GM19397 (cell line): ENCODE measurements at regions not wholly inside any gene's neighbourhood (a gene's known extent, or its start where the extent isn't known, plus 50 kb on each side); places are given as distances from the start of the nearest gene placed in this dataset.
A peak's percentile ranks its signal among the peaks of the same experiment; 100 is the strongest.
"Not testable (repeated sequence)": the region's sequence is repeated elsewhere in the genome, so short reads cannot be mapped to it uniquely, and the experiment has no call there.

ENCODE experiments used
- ATAC-seq: cut with Tn5 transposase; IDR thresholded peaks from one replicate; pipeline ENCODE4 v1.9.1; 2021; ENCODE audit warnings: mild to moderate bottlenecking, moderate library complexity; ENCODE audit not compliant: unreplicated experiment

GRCh38 chr12:66774929-66775328 lies 96.1 kb upstream of the GRIP1 start:
- ATAC-seq, result no peak

- ATAC-seq, result no peak
Observed at GRCh38 chr12:66775871-66776270, 97.0 kb upstream of the GRIP1 start.

DNA sequence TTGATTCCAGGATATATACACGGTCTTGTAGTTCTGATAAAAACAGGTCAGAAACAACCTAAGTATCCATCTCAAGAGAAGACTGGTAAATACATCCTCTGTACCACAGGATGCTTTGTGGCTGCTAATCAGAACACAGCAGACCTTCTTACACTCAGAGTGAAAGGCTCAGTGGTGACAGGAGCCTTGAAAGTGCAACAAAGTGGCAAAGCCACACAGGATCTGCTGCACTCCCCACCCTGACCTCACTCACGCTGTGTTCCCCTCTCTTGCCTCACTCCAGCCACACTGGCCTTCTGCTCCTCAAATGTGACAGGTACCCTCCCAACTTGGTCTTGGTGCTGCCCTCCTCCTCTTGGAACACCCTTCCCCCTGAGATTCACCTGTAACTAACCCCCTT lies 98.1 kb upstream of the GRIP1 start:
- ATAC-seq, result peak; percentile 69

DNA sequence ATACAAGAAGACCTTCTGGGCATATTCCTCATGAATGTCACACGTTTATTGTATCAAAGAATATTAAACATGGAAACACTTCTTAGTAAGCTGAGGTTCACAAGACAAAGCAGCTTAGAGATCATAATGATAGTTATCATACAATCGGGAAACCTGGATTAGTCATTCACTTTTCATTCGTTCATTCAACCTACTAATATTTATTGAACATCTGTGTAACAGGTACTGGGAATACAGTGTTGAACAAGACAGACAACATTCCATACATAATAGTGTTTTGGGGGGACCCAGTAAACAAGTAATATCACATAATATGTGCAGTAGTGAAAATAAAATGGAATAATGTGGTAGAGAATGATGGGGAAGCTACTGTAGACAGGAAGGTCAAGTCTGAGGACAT lies 100.6 kb upstream of the GRIP1 start:
- no peak for ATAC-seq

DNA sequence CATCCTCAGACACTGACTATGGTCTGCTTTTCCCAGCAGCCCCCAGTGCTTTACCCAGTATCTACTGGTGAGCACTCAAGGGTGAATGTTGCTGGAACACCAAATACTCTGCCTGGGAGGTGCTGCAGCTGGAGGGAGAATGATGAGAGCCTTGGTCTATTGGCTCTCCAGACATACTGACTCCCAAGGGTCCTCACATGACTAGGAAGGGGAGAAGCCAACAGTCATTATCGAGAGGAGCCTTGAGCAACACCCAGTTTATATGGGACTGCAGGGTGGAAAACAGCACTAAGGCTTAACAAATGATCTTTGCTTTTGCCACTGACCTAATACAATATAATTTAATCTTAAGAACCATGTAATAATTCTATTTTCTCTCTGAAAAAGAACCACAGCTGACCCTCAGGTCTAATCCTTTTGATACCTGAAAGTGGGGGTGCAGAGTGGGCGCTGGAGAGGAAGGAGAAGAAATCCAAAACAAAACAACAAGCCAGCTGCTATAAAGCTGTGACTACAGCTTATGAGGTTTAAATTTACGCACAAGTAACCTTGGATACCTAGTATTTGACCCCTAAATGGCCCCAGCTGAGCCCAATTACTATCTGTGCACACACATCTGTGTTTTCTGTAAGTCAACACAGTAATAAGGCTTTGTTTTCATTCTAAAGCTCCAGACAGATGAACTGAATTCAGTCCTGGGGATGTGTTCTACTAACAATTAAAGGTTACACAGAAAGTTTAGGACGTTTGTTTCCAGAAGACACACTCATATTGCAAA lies 107.8 kb upstream of the GRIP1 start:
- no peak for ATAC-seq

DNA sequence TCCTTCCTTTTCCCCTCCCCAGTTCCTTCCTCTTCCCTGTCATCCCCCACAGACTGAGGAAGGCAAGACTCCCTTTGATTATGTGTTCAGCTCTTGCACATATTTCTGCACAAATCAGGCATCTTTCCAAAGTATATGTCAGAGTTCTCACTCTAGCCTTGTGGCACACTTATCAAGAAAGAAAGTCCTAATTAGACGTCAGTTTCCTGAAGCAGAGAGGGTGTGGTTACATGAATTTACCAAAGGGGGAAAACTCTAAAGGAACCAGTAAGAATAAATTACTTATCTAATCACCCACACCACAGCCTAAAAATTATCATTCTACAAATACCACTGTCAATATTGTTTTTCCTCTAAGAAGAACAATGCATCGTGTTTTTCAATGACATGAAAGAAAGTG lies 120.7 kb upstream of the GRIP1 start:
- ATAC-seq, result no peak

DNA sequence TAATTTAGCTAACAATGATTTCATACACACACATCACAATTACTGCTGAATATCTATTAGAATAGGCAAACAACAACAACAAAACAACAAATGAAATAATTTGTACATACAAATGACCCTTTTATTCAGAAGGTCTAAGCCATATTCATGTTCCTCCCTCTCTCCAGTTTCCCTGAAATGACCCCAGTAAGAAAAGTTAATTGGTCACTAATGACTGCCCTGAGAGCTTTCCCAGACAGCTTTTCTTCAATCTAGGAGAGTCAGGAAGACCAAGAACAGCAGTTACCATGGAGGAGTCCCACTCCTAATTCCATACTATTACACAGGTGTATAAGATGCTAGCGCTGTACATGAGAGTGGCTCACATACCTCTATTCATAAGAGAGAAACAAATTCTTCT lies 121.2 kb upstream of the GRIP1 start:
- ATAC-seq, result no peak

DNA sequence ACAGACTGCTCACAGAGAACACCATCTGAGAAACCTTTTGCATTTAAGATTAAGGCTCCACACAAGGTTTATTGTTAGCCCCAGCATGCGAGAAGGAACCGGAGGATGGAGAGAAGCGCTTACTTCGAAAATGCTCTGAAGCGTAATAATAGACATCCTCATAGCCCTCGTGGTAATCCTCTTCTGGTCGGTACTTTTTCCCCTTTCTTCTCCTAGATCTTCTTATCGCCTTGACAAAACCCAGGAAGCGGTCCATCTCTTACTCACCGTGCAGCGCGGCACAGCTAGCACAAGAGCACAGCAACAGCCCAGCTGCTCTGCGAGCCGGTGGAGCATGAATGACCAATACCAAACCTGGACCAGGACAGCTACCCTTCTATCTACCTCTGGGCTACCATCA lies 125.1 kb upstream of the GRIP1 start:
- ATAC-seq, result no peak

DNA sequence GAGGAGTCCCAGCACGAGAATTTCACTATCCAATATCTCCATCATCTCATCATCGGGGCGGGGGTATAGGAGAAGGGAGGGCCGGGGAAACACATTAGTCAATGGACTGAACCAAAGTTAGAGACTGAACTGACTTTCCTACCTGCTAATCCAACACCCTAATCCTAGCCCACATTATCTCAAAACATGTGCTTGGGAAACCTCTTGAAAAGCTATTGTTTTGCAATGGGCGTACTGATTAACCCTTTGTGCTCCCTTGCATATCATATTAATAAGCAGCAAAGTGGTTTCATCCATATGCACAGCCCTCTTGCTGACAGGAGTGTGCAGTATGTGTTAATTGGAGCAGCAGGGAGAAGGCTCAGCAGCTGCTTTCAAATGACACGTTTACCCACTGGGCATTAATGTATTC lies 125.7 kb upstream of the GRIP1 start:
- ATAC-seq, result no peak

GRCh38 chr12:66808606-66809005 lies 129.7 kb upstream of the GRIP1 start:
- no peak for ATAC-seq

GRCh38 chr12:66813137-66813892 lies 134.4 kb upstream of the GRIP1 start:
- ATAC-seq, result no peak

DNA sequence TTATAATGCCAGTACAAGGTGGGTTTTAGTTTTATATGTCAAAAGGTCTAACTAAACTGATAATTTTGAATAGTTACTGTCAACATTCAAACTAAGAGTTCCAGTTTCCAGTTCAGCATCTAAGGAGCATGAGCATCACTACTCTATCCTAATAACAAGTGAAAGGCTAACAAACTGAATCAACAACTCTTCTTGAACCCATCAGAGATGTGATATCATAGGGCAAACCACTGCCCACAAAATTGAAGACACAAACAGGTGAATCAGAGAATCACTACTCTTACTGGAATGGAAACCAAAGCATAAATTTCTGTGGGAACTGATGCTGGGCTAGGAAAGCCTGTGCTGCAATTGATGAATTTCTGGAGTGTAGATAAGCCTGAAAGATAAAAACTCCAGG lies 140.7 kb upstream of the GRIP1 start:
- no peak for ATAC-seq

GRCh38 chr12:66822961-66823360 lies 144.1 kb upstream of the GRIP1 start:
- no peak for ATAC-seq

DNA sequence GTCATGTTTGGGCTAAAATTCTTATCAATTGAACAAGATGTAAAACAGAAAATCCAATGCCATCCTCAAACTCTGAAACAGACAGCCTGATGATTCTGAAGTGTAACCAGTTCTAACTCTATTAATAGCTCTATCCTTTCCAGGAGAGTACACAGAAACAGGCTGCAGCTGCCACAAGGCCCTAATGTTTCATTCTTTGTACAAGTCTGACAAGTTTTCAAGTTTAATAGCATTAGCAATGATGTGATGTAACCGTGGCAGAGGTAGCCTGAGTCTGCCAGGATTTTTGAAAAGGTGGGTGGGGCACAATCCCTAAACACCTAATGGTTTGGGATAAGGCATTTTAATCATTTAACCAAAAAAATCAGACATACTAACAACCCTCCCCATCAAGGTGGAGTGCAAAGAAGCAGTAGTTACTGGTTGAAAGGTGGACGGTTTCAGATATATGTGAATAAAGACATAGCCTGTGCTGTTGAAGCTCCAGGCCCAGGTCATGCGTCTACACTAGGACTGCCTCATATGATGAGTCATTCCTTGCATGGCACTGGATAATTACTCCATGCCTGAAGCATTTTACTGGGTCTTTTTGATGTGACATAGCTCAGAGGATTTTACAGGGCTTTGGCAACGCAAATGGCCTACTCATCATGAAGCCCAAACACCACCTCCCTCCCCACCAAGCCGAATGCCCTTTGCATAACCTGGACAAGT lies 145.1 kb upstream of the GRIP1 start:
- ATAC-seq, result no peak

DNA sequence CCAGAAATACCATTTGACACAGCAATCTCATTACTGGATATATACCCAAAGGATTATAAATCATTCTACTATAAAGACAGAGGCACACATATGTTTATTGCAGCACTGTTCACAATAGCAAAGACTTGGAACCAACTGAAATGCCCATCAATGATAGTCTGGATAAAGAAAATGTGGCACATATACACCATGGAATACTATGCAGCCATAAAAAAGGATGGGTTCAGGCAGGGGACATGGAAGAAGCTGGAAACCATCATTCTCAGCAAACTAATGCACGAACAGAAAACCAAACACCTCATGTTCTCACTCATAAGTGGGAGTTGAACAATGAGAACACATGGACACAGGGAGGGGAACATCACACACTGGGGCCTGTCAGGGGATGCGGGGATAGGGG lies 147.0 kb upstream of the GRIP1 start:
- not testable (repeated sequence) for ATAC-seq

DNA sequence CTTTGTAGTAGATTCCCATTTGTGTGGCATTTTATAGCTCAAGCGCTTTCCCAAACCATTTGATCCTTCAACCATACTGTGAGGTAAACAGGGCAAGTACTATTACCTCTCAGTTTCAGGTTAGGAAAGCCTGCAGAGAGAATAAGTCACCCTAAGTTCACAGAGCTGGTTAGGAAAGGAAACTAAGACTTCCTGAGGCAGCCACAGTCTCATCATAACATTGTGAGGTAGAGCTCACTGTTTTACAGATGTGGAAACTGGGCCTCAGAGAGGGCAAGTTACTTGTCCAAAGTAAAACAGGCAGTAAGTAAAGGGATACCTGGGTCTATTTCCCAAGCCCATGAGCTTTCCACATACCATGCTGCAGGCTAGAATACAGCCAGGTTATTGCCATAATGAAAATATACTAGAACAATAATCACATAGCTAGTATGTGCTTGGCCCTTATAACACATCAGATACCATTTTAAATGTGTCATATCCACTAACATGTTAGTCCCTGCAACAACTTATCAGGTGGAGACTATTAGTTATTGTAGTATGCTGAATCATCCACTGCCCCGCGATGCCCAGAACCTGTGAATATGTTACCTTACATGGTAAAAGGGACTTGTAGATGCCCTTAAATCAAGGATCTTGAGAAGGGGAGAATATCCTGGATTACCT lies 150.9 kb upstream of the GRIP1 start:
- ATAC-seq, result no peak

GRCh38 chr12:66831495-66831894 lies 152.6 kb upstream of the GRIP1 start:
- no peak for ATAC-seq

GRCh38 chr12:66832997-66833396 lies 154.1 kb upstream of the GRIP1 start:
- ATAC-seq, result no peak

GRCh38 chr12:66836623-66837310 lies 157.9 kb upstream of the GRIP1 start:
- ATAC-seq, result no peak

DNA sequence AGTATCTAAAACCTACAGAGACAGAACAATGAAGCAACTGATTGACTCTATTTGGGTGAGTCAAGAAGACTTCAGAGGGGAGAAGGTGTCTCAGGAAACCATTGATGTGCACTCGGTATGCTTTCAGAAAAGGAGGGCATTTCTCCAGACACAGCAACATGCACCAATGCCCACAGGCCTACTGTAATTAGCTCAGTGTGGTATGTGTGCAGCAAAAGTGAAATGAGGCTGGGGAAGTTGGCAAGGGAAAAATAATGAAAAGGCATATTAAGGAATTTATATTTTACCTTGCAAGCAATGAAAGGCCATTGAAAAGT lies 158.4 kb upstream of the GRIP1 start:
- no peak for ATAC-seq

DNA sequence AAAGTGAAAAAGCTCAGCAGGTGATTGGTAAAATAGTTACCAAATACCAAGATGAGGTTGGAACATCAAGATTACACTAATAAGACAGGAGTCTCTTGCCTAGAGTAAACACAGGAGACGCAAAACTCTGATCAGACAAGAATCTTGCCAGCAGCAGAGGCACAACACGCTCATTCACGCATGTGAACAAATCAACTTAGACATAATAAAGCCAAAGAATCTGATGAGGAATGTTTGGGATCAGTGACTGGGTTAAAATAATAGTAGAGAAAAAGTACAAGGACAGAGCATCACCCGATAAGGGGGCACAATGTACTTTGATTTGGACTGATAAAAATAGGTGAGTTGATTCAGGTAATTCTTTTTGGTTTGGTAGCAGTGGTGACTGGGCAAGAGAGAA lies 159.5 kb upstream of the GRIP1 start:
- ATAC-seq, result no peak
